WTC11 (cell line): ENCODE measurements at regions not wholly inside any gene's neighbourhood (a gene's known extent, or its start where the extent isn't known, plus 50 kb on each side); places are given as distances from the start of the nearest gene placed in this dataset.

ENCODE experiments used
- ATAC-seq: fragments of 200-7000 bp; cut with Tn5 transposase; 2 replicates; pipeline ENCODE4 v1.10.0; 2021; ENCODE audit warnings: mild to moderate bottlenecking, moderate library complexity
- CTCF ChIA-PET: fragments of 300-600 bp; sonication (Branson Sonifier 250); formaldehyde crosslinking; loops from one replicate; lab custom pipeline; 2021; ENCODE audit warnings: antibody characterized with exemption; lab: Charles Lee
- POLR2A ChIA-PET: fragments of 350-600 bp; sonication (Branson Sonifier 250); formaldehyde crosslinking; loops from one replicate; lab custom pipeline; 2021; ENCODE audit warnings: antibody characterized with exemption; lab: Charles Lee
- DNase-seq: peaks from one replicate; pipeline ENCODE4 v3.0.0; 2021; ENCODE audit warnings: low spot score
- H3K27ac Mint-ChIP-seq: 2 replicates; pipeline ENCODE4 v1.8.0; 2021; ENCODE audit warnings: mixed read lengths
- H3K27me3 Mint-ChIP-seq: 2 replicates; pipeline ENCODE4 v1.8.0; 2021; ENCODE audit warnings: low read depth, mild to moderate bottlenecking, moderate library complexity, mixed read lengths
- H3K36me3 Mint-ChIP-seq: 2 replicates; pipeline ENCODE4 v1.8.0; 2021; ENCODE audit warnings: mixed read lengths
- H3K4me1 Mint-ChIP-seq: 2 replicates; pipeline ENCODE4 v1.8.0; 2022; ENCODE audit warnings: mixed read lengths
- H3K4me3 Mint-ChIP-seq: 2 replicates; pipeline ENCODE4 v1.8.0; 2021; ENCODE audit warnings: mild to moderate bottlenecking, moderate library complexity, mixed read lengths
- H3K9me3 Mint-ChIP-seq: 2 replicates; pipeline ENCODE4 v1.8.0; 2021; ENCODE audit warnings: mixed read lengths
- AFF4 ChIP-seq: sonication (generic); formaldehyde crosslinking; IDR thresholded peaks from 2 replicates; pipeline ENCODE4 v1.8.1; 2023; ENCODE audit warnings: mild to moderate bottlenecking, missing genetic modification reagents, borderline replicate concordance
- AR ChIP-seq: fragments of 250-450 bp; sonication (Bioruptor Pico); IDR thresholded peaks from 2 replicates; pipeline ENCODE4 v1.9.0; 2021; ENCODE audit warnings: mild to moderate bottlenecking
- CREB1 ChIP-seq: sonication (generic); formaldehyde crosslinking; IDR thresholded peaks from 2 replicates; pipeline ENCODE4 v1.8.0; 2023; ENCODE audit warnings: mild to moderate bottlenecking, missing genetic modification reagents
- ERG ChIP-seq: fragments of 250-450 bp; sonication (Bioruptor Pico); IDR thresholded peaks from 2 replicates; pipeline ENCODE4 v1.8.0; 2021; ENCODE audit warnings: mild to moderate bottlenecking
- FOXK1 ChIP-seq: sonication (generic); formaldehyde crosslinking; IDR thresholded peaks from 2 replicates; pipeline ENCODE4 v1.8.0; 2022; ENCODE audit warnings: mild to moderate bottlenecking, moderate library complexity, missing genetic modification reagents
- FOXP4 ChIP-seq: sonication (generic); formaldehyde crosslinking; IDR thresholded peaks from 2 replicates; pipeline ENCODE4 v1.8.0; 2022; ENCODE audit warnings: mild to moderate bottlenecking, missing genetic modification reagents
- GRHL2 ChIP-seq: fragments of 250-450 bp; sonication (Bioruptor Pico); IDR thresholded peaks from 2 replicates; pipeline ENCODE4 v1.8.0; 2022; ENCODE audit warnings: mild to moderate bottlenecking, moderate library complexity; ENCODE audit not compliant: insufficient replicate concordance, severe bottlenecking
- JUN ChIP-seq: sonication (generic); formaldehyde crosslinking; IDR thresholded peaks from 2 replicates; pipeline ENCODE4 v1.8.0; 2023; ENCODE audit warnings: mild to moderate bottlenecking, missing genetic modification reagents
- KAT7 ChIP-seq: sonication (generic); formaldehyde crosslinking; IDR thresholded peaks from 2 replicates; pipeline ENCODE4 v1.8.1; 2023; ENCODE audit warnings: missing genetic modification reagents, mild to moderate bottlenecking, borderline replicate concordance
- MYBL2 ChIP-seq: sonication (generic); formaldehyde crosslinking; IDR thresholded peaks from 2 replicates; pipeline ENCODE4 v1.8.1; 2023; ENCODE audit warnings: mild to moderate bottlenecking, moderate library complexity, missing genetic modification reagents
- NFYB ChIP-seq: sonication (generic); formaldehyde crosslinking; conservative IDR thresholded peaks from 2 replicates; pipeline ENCODE4 v1.8.0; 2022; ENCODE audit warnings: low read depth, missing genetic modification reagents
- STAT6 ChIP-seq: sonication (generic); formaldehyde crosslinking; conservative IDR thresholded peaks from 2 replicates; pipeline ENCODE4 v1.8.1; 2023; ENCODE audit warnings: mild to moderate bottlenecking, low read depth, missing genetic modification reagents, moderate library complexity
- TP53 ChIP-seq: sonication (generic); formaldehyde crosslinking; IDR thresholded peaks from 2 replicates; pipeline ENCODE4 v1.8.1; 2023; ENCODE audit warnings: mild to moderate bottlenecking, missing genetic modification reagents
- USF1 ChIP-seq: sonication (generic); formaldehyde crosslinking; IDR thresholded peaks from 2 replicates; pipeline ENCODE4 v1.8.0; 2022; ENCODE audit warnings: mild to moderate bottlenecking, missing genetic modification reagents
- ZNF317 ChIP-seq: sonication (generic); formaldehyde crosslinking; IDR thresholded peaks from 2 replicates; pipeline ENCODE4 v1.8.1; 2023; ENCODE audit warnings: low read depth, mild to moderate bottlenecking, moderate library complexity, missing genetic modification reagents, borderline replicate concordance
- ZNF416 ChIP-seq: fragments of 250-450 bp; sonication (Bioruptor Pico); IDR thresholded peaks from 2 replicates; pipeline ENCODE4 v1.9.0; 2021; ENCODE audit warnings: mild to moderate bottlenecking, inconsistent platforms
- ZSCAN18 ChIP-seq: fragments of 250-450 bp; sonication (Bioruptor Pico); IDR thresholded peaks from 2 replicates; pipeline ENCODE4 v2.1.2; 2022; ENCODE audit warnings: mild to moderate bottlenecking, moderate library complexity

GRCh38 chr12:4064008-4064407 lies 190.8 kb upstream of the PARP11 start:
- ChIA-PET POLR2A (no interaction called here), CTCF (no interaction called here)
- TF ChIP-seq MYBL2 (CRISPR knock-in tag) = no peak
- no peak for TF ChIP-seq AFF4 (CRISPR knock-in tag)
- no peak for TF ChIP-seq FOXK1
- TF ChIP-seq KAT7 (CRISPR knock-in tag) = no peak
- TF ChIP-seq ZSCAN18 (CRISPR knock-in tag) = no peak
- TF ChIP-seq ZNF317 (CRISPR knock-in tag) = no peak
- TF ChIP-seq FOXP4 = no peak
- TF ChIP-seq STAT6 = no peak
- no peak for TF ChIP-seq ERG (CRISPR knock-in tag)
- no peak for TF ChIP-seq TP53
- ATAC-seq = no peak
- no peaks in the 10 kb centered on the region for H3K36me3 Mint-ChIP-seq
- no peaks in the 10 kb centered on the region for H3K9me3 Mint-ChIP-seq
- H3K27ac Mint-ChIP-seq = no peak overlapping the region
- no peak overlapping the region for H3K4me3 Mint-ChIP-seq
- peaks cover 19% of the 10 kb centered on the region for H3K4me1 Mint-ChIP-seq
- no peak for DNase-seq
- peaks cover 2% of the 10 kb centered on the region; the same call in 1 of the 2 replicates for H3K27me3 Mint-ChIP-seq

GRCh38 chr12:4059898-4060568 lies 186.8 kb upstream of the PARP11 start:
- DNase-seq = no peak
- peaks cover 19% of the 10 kb centered on the region for H3K4me1 Mint-ChIP-seq
- no peak overlapping the region for H3K4me3 Mint-ChIP-seq
- ChIA-PET POLR2A (no interaction called here), CTCF (interaction anchor here (1.2 to 1.4 kb wide), 2 partner anchors 175 to 217 kb away, joined by 3 to 4 read pairs; no protein-coding TSS in a partner anchor)
- no peak; the same call in 1 of the 2 replicates for ATAC-seq
- peaks cover 2% of the 10 kb centered on the region; the same call in 1 of the 2 replicates for H3K27me3 Mint-ChIP-seq
- H3K9me3 Mint-ChIP-seq = no peaks in the 10 kb centered on the region
- no peak overlapping the region for H3K27ac Mint-ChIP-seq
- H3K36me3 Mint-ChIP-seq = no peaks in the 10 kb centered on the region
- TF ChIP-seq GRHL2 (CRISPR knock-in tag) (no peak), JUN (CRISPR knock-in tag) (no peak), ZNF416 (no peak), USF1 (no peak), NFYB (CRISPR knock-in tag) (no peak), CREB1 (CRISPR knock-in tag) (no peak), AR (CRISPR knock-in tag) (no peak)
